CD4-positive, alpha-beta T cell treated with Interleukin-6 for 4 hours (primary cell): ENCODE measurements at regions not wholly inside any gene's neighbourhood (a gene's known extent, or its start where the extent isn't known, plus 50 kb on each side); places are given as distances from the start of the nearest gene placed in this dataset.

Experiments
- DNase-seq: peaks from one replicate; pipeline ENCODE4 v3.0.0-alpha.2; 2020; ENCODE audit warnings: mixed read lengths

DNA sequence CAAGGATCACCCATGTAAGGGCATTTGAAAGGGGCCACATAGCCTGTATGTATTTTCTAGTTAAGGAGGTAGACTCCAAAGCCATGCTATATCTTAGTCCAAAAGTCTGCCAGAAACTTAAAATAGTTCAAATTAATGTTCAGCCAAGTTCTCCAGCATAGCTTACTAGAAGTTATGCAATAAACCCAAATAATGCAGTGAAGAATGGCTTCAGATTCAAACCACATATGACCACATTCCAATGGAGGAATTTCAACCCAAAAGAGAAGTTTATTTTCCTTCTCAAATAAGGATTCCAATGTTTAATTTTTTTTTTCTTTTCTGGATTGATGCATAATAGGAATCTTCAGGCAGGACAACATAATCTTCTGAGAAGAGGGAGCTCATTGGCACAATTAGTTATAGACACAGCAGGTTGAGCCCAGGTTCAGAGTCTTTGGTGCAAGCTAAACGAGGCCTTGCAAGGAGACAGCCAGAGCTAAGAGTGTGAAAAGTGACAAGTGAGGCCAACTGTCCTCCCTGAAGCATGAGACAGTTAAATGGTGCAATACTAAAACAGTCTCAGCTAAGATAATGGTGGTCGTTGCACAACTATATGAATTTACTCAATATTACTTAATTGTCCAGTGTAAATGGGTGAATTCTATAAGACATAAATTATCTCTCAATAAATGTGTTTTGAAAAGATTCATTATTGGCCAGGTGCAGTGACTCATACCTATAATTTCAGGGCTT, 598.8 kb upstream of the CDH4 start:
- no peak for DNase-seq

DNA sequence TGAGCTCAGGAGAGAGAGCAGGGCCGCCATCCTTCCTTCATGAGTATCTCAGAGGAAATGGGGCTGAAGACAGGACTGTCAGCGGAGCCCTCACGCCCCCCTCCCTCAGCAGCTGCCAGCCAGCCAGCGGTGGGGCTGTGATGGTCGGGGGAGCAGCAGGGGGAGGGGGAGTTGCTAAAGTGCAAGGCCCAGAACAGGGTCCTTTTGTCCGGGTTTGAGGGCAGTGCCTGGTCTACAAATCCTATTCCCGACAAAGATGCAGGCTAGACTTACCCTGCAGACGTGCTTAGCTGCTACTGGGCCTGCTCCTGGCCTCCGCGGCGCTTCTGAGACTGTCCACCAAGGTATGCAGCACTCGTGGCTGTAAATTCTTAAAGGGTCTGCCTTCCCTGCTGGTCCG, 593.4 kb upstream of the CDH4 start:
- no peak for DNase-seq

GRCh38 chr20:60659240-60659639, 592.8 kb upstream of the CDH4 start:
- no peak for DNase-seq

- no peak for DNase-seq
These were observed 589.8 kb upstream of the CDH4 start for GRCh38 chr20:60662307-60662706.

GRCh38 chr20:60664106-60664505, 588.0 kb upstream of the CDH4 start:
- DNase-seq = no peak

DNA sequence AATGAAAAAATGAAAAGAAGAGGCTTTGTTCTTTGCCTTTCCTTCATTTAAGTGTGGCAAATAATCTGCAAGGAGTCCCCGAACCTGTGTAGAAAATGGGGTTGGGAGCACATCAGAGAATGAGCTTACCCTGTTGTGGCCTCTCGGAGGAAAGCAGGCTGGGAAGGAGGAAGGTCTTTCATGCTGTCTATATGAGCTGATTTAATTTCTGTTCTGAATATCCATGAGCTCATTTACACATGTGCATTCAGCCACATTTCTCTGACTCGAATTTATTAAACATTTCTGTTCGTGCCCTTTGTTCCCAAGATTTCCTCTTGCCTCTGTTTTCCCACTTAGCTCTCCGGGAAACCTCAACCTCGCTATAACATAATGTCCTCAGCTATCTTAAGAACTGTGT, 584.4 kb upstream of the CDH4 start:
- no peak for DNase-seq

DNA sequence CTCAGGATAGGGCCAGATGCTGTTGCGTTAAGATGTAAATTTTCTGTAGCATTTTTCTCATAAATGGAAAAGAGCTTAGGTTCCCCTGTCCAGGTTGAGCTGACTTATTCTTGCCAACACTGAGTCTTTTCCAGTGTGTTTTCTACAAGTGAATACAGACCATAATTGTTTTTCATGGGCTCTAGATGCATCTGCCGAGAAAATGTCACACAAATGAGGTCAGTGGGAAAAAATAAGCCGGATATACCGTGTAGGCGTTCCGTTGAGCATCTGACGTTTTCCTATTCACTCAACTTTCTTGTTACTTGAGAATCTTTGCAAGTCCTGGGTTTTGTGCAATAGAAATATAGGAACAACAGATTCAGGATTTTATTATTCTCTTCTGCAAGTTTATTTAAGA, 582.9 kb upstream of the CDH4 start:
- no peak for DNase-seq

GRCh38 chr20:60676011-60676410, 576.0 kb upstream of the CDH4 start:
- no peak for DNase-seq

DNA sequence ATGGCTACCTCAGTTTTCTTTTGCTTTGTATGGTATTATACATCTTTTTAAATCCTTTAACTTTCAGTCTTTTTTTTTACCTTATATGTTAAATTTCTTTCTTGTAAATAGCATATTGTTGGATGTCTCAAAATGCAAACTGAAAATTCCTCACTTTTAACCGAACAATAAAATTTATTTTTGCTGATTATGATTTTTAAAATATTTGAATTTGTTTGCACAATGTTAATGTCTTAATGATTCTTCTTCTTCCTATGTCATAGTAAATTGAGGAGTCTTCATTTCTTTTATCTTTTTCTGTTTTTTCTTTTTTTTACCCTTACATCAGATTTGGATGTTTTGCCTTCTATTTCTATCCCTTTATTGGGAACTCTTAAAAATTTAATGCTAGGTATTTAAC, 574.2 kb upstream of the CDH4 start:
- no peak for DNase-seq

DNA sequence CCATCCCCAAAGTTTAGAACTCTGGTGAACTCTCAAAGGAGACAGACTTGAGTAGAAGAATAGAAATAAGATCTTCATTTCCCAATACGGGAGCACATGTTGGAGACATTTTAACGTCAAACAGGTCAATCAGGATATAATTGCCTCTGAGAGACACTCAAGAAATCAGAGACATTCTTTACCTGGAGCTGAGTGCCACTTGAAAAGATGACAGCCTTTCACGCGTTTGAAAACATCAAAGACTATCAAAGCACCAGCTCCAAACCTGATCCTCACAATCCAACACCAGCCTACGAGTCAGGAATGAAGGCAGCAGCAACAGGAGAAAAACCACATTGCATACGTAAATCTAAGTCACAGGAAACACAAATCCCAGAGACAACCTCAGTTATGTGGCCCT, 571.5 kb upstream of the CDH4 start:
- no peak for DNase-seq

GRCh38 chr20:60687213-60687612, 564.8 kb upstream of the CDH4 start:
- DNase-seq = no peak

GRCh38 chr20:60690771-60691170, 561.3 kb upstream of the CDH4 start:
- DNase-seq = no peak

GRCh38 chr20:60691966-60692615, 560.0 kb upstream of the CDH4 start:
- no peak for DNase-seq

- no peak for DNase-seq
These were observed 558.4 kb upstream of the CDH4 start for GRCh38 chr20:60693496-60694133.

- no peak for DNase-seq
These were observed 557.3 kb upstream of the CDH4 start for GRCh38 chr20:60694763-60695162.

GRCh38 chr20:60695226-60696000, 556.6 kb upstream of the CDH4 start:
- DNase-seq = no peak

DNA sequence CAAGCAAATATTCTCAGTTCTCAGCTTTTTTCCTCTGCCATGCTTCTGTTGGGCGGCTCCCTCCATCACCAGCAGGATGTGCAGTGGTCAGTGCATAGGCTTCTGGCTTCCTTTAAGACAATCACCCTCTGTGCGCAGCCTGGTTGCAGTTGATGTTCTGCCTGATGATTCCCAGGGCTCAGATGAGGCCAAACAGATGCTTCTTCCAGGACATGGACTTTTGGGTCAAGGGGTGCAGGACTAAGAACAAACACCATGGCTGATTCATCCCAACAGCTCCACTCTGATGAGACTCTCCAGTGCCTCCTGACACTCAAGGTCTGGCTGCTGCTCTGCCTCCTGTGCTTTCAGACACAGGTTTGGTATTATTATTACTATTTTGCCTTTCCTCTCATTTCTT, 554.8 kb upstream of the CDH4 start:
- no peak for DNase-seq

DNA sequence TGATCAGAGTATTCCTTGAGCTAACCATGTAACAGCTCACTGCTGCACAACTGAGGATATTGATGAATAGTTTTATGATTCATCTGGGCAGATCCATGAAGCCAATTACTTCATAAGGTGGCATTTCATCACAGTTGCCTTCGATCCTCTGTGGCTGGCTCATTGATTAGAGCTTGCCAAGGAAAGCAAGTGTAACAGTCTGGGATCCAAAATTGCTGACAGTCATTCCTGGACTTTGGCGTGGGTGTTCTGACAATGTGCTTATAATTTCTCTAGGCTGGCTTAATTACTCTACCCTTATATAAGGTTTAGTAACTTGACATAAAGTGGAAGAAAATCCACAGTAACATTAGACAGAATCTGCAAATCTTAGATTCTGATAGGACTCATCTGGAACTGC, 551.3 kb upstream of the CDH4 start:
- no peak for DNase-seq

- no peak for DNase-seq
These were observed 547.9 kb upstream of the CDH4 start for GRCh38 chr20:60704147-60704546.

GRCh38 chr20:60713396-60713795, 538.7 kb upstream of the CDH4 start:
- DNase-seq = no peak

DNA sequence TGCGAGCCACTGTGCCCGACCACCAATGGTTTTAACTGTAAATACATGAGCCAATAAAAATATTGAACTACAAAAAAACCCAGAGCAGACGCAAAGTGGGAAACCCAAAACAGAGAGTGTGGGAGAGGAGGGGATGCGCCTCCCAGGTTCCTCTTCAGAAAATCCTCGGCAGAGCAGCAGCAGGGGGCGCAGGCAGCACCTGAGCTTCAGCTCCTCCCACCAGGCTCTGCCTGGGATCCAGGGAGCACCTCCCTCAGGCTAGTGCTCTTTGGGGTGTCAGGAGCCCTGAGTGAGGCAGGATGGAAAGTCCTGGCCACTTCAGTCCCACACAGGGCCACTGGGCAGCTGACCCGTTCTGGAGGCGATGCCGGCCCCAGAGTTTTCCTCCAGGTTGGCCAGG, 536.9 kb upstream of the CDH4 start:
- DNase-seq = no peak

- no peak for DNase-seq
These were observed 533.1 kb upstream of the CDH4 start for GRCh38 chr20:60718743-60719480.
